Sigmoid colon (tissue), 3 donors: ENCODE measurements at regions not wholly inside any gene's neighbourhood (a gene's known extent, or its start where the extent isn't known, plus 50 kb on each side); places are given as distances from the start of the nearest gene placed in this dataset.

Experiments
- CTCF ChIP-seq, 4 experiments: fragments of 450-650 bp in 3 of 4; fragments of 200-600 bp in 1 of 4; IDR thresholded peaks; one replicate each; pipeline ENCODE4 v1.5.1; 2016 to 2019; ENCODE audit warnings: antibody characterized with exemption in 4 of 4, mild to moderate bottlenecking in 3 of 4, moderate library complexity in 2 of 4
- POLR2A ChIP-seq, 2 donors: fragments of 450-650 bp; IDR thresholded peaks; one replicate each; pipeline ENCODE4 v1.6.1; 2016; ENCODE audit warnings: antibody characterized with exemption in 2 of 2, mild to moderate bottlenecking in 2 of 2, moderate library complexity in 2 of 2

GRCh38 chr9:3672399-3672798 is 146.6 kb upstream of the RFX3 start:
- no peak for TF ChIP-seq CTCF (IDR thresholded peaks at IDR 0.05)
- no peak for TF ChIP-seq POLR2A (IDR thresholded peaks at IDR 0.05)
